HCT116 (cell line): ENCODE measurements at regions not wholly inside any gene's neighbourhood (a gene's known extent, or its start where the extent isn't known, plus 50 kb on each side); places are given as distances from the start of the nearest gene placed in this dataset.

ENCODE experiments used
- ATAC-seq: fragments of 200-7000 bp; cut with Tn5 transposase; 2 replicates; pipeline ENCODE4 v1.9.1; 2020; ENCODE audit warnings: mild to moderate bottlenecking, moderate library complexity
- BruUV-seq: library from RNA; stranded (reverse); fragments of 400-500 nt; replicated peaks from 2 replicates; lab custom pipeline; 2021; lab: Mats Ljungman, UMichigan
- CTCF ChIA-PET: fragments of 300-600 bp; sonication (Branson Sonifier 250); formaldehyde crosslinking; loops from one replicate; lab custom pipeline; 2021; ENCODE audit warnings: antibody characterized with exemption; lab: Charles Lee
- POLR2A ChIA-PET: fragments of 300-600, 350-600 bp; sonication (Branson Sonifier 250); formaldehyde crosslinking; loops from one replicate; lab custom pipeline; 2021; ENCODE audit warnings: antibody characterized with exemption; lab: Charles Lee
- RAD21 ChIA-PET, 2 experiments: fragments of 300-600 bp; sonication (Branson Sonifier 250); formaldehyde crosslinking; loops; one replicate each; lab custom pipeline; 2023; ENCODE audit warnings: low total read pairs in 2 of 2; ENCODE audit not compliant: uncharacterized antibody in 2 of 2, unreplicated experiment in 2 of 2, low non-redundant PET in 1 of 2; lab: Charles Lee
- DNase-seq: peaks from one replicate; pipeline ENCODE4 v3.0.0-alpha.2; 2010; ENCODE audit warnings: low read depth, low spot score
- H2AFZ ChIP-seq: fragments of 200-600 bp; shearing (Covaris generic), sonication (generic); 2 replicates; pipeline ENCODE4 v1.6.1; 2017; ENCODE audit warnings: low read depth, mixed run types, mixed read lengths, antibody characterized with exemption, low read length; ENCODE audit not compliant: poor library complexity, severe bottlenecking
- H3K27ac ChIP-seq: 2 replicates; pipeline ENCODE4 v1.5.1; 2012; ENCODE audit warnings: low read depth, low read length
- H3K27me3 ChIP-seq: fragments of 200-600 bp; sonication (generic); 2 replicates; pipeline ENCODE4 v1.6.1; 2016; ENCODE audit warnings: mixed run types, low read length, mixed read lengths; ENCODE audit not compliant: insufficient read depth
- H3K36me3 ChIP-seq, 2 experiments: fragments of 200-500 bp in 1 of 2; fragments of 200-600 bp in 1 of 2; sonication (Bioruptor generic) in 1 of 2; sonication (generic) in 1 of 2; 2 replicates each; pipeline versions ENCODE4 v1.5.1 to v1.6.1; 2014 to 2016; ENCODE audit warnings: low read length in 2 of 2, inconsistent platforms in 1 of 2, mixed read lengths in 1 of 2, mixed run types in 1 of 2; ENCODE audit not compliant: insufficient read depth in 2 of 2, control insufficient read depth in 1 of 2
- H3K4me1 ChIP-seq, 2 experiments: fragments of 200-600 bp in 1 of 2; sonication (generic) in 1 of 2; 2 replicates each; pipeline versions ENCODE4 v1.5.1 to v1.6.1; 2012 to 2017; ENCODE audit warnings: low read length in 2 of 2, inconsistent platforms in 1 of 2, mild to moderate bottlenecking in 1 of 2, mixed read lengths in 1 of 2, mixed run types in 1 of 2, moderate library complexity in 1 of 2; ENCODE audit not compliant: insufficient read depth in 2 of 2, control insufficient read depth in 1 of 2
- H3K4me2 ChIP-seq: fragments of 200-600 bp; sonication (generic); 2 replicates; pipeline ENCODE4 v1.6.1; 2017; ENCODE audit warnings: mixed run types, low read length, mixed read lengths
- H3K4me3 ChIP-seq, 2 experiments: fragments of 200-600 bp in 1 of 2; sonication (generic) in 1 of 2; replicated peaks in 1 of 2; 2 replicates each; pipeline ENCODE4 v1.5.1; 2011 to 2016; ENCODE audit warnings: low read length in 2 of 2, control low read depth in 1 of 2, low read depth in 1 of 2, mild to moderate bottlenecking in 1 of 2, mixed read lengths in 1 of 2, mixed run types in 1 of 2
- H3K79me2 ChIP-seq: fragments of 200-600 bp; sonication (generic); 2 replicates; pipeline ENCODE4 v1.6.1; 2017; ENCODE audit warnings: mild to moderate bottlenecking, mixed run types, low read length, moderate library complexity, mixed read lengths; ENCODE audit not compliant: insufficient read depth
- H3K9ac ChIP-seq: fragments of 200-600 bp; sonication (generic); 2 replicates; pipeline ENCODE4 v1.6.1; 2016; ENCODE audit warnings: low read length, mixed read lengths
- H3K9me2 ChIP-seq: fragments of 200-600 bp; sonication (generic), shearing (Covaris generic); 2 replicates; pipeline ENCODE4 v1.6.1; 2017; ENCODE audit warnings: mixed run types, mild to moderate bottlenecking, moderate library complexity; ENCODE audit not compliant: insufficient read depth
- H3K9me3 ChIP-seq, 2 experiments: fragments of 200-500 bp in 1 of 2; fragments of 200-600 bp in 1 of 2; sonication (Bioruptor generic) in 1 of 2; sonication (generic) in 1 of 2; 2 replicates each; pipeline ENCODE4 v1.6.1; 2014 to 2017; ENCODE audit warnings: low read length in 2 of 2, mixed read lengths in 2 of 2, inconsistent platforms in 1 of 2, low read depth in 1 of 2, mild to moderate bottlenecking in 1 of 2, mixed run types in 1 of 2, moderate library complexity in 1 of 2; ENCODE audit not compliant: control insufficient read depth in 1 of 2, insufficient read depth in 1 of 2
- H4K20me1 ChIP-seq: fragments of 200-600 bp; sonication (generic), shearing (Covaris generic); 2 replicates; pipeline ENCODE4 v1.6.1; 2017; ENCODE audit warnings: mixed run types, mild to moderate bottlenecking, moderate library complexity; ENCODE audit not compliant: insufficient read depth
- EZH2phosphoT487 ChIP-seq: fragments of 200-600 bp; IDR thresholded peaks from 2 replicates; pipeline ENCODE4 v1.6.1; 2018; ENCODE audit warnings: antibody characterized with exemption, borderline replicate concordance
- JUND ChIP-seq: IDR thresholded peaks from 2 replicates; pipeline ENCODE4 v1.6.1; 2012
- intact Hi-C: fragments of 100-400 bp; cut with micrococcal nuclease; formaldehyde crosslinking; loops from 2 replicates; pipeline ENCODE4 v1.10.0; 2022
- TF ChIP-seq, protein P1 (sequence below): IDR thresholded peaks from 2 replicates; pipeline ENCODE4 v1.6.1; 2012

DNA sequence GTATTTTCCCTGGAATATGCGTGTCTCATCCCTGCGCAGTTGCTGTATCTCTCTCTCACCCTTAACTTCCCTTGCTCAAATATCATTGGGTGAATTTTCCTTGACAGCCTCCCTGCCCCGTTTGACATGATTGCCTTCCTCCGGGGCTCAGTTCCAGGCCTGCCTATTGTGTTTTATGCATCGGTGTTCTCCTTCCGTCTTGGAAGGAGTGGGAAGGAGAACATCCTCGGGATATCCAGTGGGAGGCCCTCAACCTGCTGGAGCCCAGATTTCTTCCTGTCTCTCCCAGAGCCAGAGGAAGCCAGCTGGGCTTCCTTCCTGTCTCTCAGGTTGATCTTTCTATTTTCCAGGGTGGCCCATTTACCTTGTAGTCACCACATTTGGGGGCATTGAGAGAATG lies 434.7 kb upstream of the HS6ST1 start:
- RAD21 ChIA-PET: no interaction called here
- intact Hi-C loops: loop anchor here (10.0 kb wide), 1 partner anchor 689 kb away; no protein-coding TSS in a partner anchor
- no peak for ATAC-seq

DNA sequence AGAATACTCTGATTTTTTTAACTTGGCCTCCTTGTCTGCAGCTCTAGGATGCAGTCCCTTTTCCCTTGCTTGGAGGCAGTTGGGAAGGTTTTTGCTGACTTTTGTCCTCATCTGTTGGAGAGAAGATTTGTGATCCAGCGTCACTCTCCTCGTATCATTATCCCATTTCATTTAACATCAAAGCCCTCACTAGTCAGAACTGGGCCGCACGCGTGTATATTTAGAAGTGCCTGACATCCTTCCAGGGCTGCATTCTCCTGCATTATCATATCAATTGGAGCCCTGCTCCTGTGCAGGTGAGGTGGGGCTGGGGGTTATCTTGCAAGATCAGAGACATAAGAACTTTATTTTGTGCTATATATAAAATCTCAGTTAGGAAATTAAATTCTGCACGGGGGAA lies 435.1 kb upstream of the HS6ST1 start:
- no peaks in the 10 kb centered on the region for H3K79me2 ChIP-seq
- BruUV-seq: no TSS peak
- no peak overlapping the region for H3K9ac ChIP-seq
- H2AFZ ChIP-seq: no peak overlapping the region
- TF ChIP-seq, protein P1, sequence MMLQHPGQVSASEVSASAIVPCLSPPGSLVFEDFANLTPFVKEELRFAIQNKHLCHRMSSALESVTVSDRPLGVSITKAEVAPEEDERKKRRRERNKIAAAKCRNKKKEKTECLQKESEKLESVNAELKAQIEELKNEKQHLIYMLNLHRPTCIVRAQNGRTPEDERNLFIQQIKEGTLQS: no peak
- H3K4me1 ChIP-seq: no peaks in the 10 kb centered on the region
- H4K20me1 ChIP-seq: no peaks in the 10 kb centered on the region
- H3K9me2 ChIP-seq: no peaks in the 10 kb centered on the region
- H3K9me3 ChIP-seq: no peaks in the 10 kb centered on the region
- intact Hi-C loops: loop anchor here (10.0 kb wide), 1 partner anchor 689 kb away; no protein-coding TSS in a partner anchor
- ChIA-PET POLR2A (no interaction called here), RAD21 (no interaction called here), CTCF (interaction anchor here (0.6 to 1.6 kb wide), 2 partner anchors 17 to 30 kb away, joined by 5 to 7 read pairs; no protein-coding TSS in a partner anchor)
- no peak for ATAC-seq
- H3K27ac ChIP-seq: no peak overlapping the region
- no peaks in the 10 kb centered on the region for H3K36me3 ChIP-seq
- H3K4me2 ChIP-seq: no peak overlapping the region
- peaks cover 14% of the 10 kb centered on the region for H3K27me3 ChIP-seq
- no peak overlapping the region for H3K4me3 ChIP-seq
- no peak for DNase-seq

More for the DNA sequence above, 434.7 kb upstream of the HS6ST1 start:
- no peaks in the 10 kb centered on the region for H3K9me3 ChIP-seq
- no peaks in the 10 kb centered on the region for H3K4me1 ChIP-seq
- no peaks in the 10 kb centered on the region for H3K79me2 ChIP-seq
- no peak overlapping the region for H3K4me3 ChIP-seq
- no TSS peak for BruUV-seq
- CTCF ChIA-PET: interaction anchor here (0.6 kb wide), 1 partner anchor 31 kb away, joined by 5 read pairs; no protein-coding TSS in a partner anchor
- H2AFZ ChIP-seq: no peak overlapping the region
- H3K27ac ChIP-seq: no peak overlapping the region
- no peak for DNase-seq
- no peaks in the 10 kb centered on the region for H3K36me3 ChIP-seq
- peaks cover 19% of the 10 kb centered on the region for H3K27me3 ChIP-seq
- TF ChIP-seq JUND (no peak), EZH2phosphoT487 (no peak)
- TF ChIP-seq, protein P1: no peak
- H3K9ac ChIP-seq: no peak overlapping the region
- no peaks in the 10 kb centered on the region for H4K20me1 ChIP-seq
- POLR2A ChIA-PET: no interaction called here
- H3K4me2 ChIP-seq: no peak overlapping the region
- no peaks in the 10 kb centered on the region for H3K9me2 ChIP-seq
